Sigmoid colon (tissue), 4 donors: ENCODE measurements at regions not wholly inside any gene's neighbourhood (a gene's known extent, or its start where the extent isn't known, plus 50 kb on each side); places are given as distances from the start of the nearest gene placed in this dataset.

ENCODE experiments used
- EP300 ChIP-seq, 4 donors: sonication (generic); formaldehyde crosslinking; IDR thresholded peaks; one replicate each; pipeline ENCODE4 v1.6.1; 2017; ENCODE audit warnings: antibody characterized with exemption in 4 of 4
- POLR2A ChIP-seq, 2 donors: fragments of 450-650 bp; IDR thresholded peaks; one replicate each; pipeline ENCODE4 v1.6.1; 2016; ENCODE audit warnings: antibody characterized with exemption in 2 of 2, mild to moderate bottlenecking in 2 of 2, moderate library complexity in 2 of 2
- POLR2AphosphoS5 ChIP-seq, 4 donors: sonication (generic); formaldehyde crosslinking; IDR thresholded peaks; one replicate each; pipeline ENCODE4 v1.6.1; 2017; ENCODE audit warnings: antibody characterized with exemption in 4 of 4
- TF ChIP-seq, protein P1 (sequence below), 4 experiments: fragments of 450-650 bp in 3 of 4; fragments of 200-600 bp in 1 of 4; IDR thresholded peaks; one replicate each; pipeline ENCODE4 v1.5.1; 2016 to 2019; ENCODE audit warnings: antibody characterized with exemption in 4 of 4, mild to moderate bottlenecking in 3 of 4, moderate library complexity in 2 of 4

DNA sequence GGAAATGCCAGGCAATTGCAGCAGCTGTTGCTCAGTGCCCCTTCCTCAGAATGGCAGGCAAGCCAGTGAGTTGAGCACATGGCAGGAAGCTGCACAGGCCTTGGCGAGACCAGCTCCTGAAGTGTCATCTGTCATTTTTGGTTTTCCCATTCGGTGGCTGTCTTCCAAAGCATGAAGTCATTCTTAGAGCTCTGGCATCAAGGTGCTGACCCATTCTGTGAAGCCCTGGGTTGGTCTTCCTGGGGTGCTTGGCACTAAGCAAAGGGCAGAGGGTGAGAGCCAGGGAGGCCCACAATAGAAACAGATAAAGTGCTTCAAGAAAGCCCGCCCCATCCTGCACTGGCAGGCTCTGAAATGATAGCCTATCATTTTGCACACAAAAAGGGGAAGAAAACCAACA, 150.5 kb downstream of the VAPA start:
- TF ChIP-seq POLR2A (IDR thresholded peaks at IDR 0.05) (no peak), EP300 (IDR thresholded peaks at IDR 0.05) (no peak), POLR2AphosphoS5 (IDR thresholded peaks at IDR 0.05) (no peak)
- TF ChIP-seq, protein P1, sequence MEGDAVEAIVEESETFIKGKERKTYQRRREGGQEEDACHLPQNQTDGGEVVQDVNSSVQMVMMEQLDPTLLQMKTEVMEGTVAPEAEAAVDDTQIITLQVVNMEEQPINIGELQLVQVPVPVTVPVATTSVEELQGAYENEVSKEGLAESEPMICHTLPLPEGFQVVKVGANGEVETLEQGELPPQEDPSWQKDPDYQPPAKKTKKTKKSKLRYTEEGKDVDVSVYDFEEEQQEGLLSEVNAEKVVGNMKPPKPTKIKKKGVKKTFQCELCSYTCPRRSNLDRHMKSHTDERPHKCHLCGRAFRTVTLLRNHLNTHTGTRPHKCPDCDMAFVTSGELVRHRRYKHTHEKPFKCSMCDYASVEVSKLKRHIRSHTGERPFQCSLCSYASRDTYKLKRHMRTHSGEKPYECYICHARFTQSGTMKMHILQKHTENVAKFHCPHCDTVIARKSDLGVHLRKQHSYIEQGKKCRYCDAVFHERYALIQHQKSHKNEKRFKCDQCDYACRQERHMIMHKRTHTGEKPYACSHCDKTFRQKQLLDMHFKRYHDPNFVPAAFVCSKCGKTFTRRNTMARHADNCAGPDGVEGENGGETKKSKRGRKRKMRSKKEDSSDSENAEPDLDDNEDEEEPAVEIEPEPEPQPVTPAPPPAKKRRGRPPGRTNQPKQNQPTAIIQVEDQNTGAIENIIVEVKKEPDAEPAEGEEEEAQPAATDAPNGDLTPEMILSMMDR (IDR thresholded peaks at IDR 0.05) = no peak
